ENCODE measurements at regions not wholly inside any gene's neighbourhood (a gene's known extent, or its start where the extent isn't known, plus 50 kb on each side); places are given as distances from the start of the nearest gene placed in this dataset.
"Not testable (repeated sequence)": the region's sequence is repeated elsewhere in the genome, so short reads cannot be mapped to it uniquely, and the experiment has no call there.

GRCh38 chr11:109939166-109939810, 153.9 kb upstream of the ZC3H12C start:
- peak; percentile 86 for DNase-seq (ENCODE audit: low read depth)

- DNase-seq (ENCODE audit: low read depth): peak; percentile 94
These were observed 152.4 kb upstream of the ZC3H12C start for GRCh38 chr11:109940816-109941215.

- DNase-seq (ENCODE audit: low read depth): no peak
These were observed 147.4 kb upstream of the ZC3H12C start for GRCh38 chr11:109945626-109946321.

DNA sequence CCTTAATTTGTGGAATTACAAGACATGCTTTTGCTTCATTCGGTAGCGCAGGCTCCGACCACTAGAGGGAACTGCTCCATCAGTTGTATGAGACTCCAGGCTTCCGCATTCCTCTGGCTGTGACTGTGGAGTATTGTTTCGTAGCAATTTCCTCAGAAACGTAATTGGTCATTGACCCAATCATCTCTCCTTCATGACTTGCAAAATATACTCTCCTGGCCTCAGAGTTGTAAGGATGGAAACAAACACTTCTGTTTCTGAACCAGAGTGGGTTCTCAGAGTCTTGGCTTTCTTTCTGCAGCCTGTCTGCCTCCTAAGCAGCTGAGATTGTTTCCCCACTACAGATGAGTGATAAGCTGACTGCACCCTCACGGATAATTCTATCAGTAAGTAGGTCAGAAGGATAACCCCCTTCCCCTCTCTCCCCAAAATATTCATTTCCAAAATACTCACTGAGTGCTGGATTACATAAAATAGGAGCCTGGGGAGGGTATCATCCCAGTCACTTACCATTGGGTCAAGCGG, 146.8 kb upstream of the ZC3H12C start:
- DNase-seq (ENCODE audit: low read depth): peak; percentile 97

- no peak for DNase-seq (ENCODE audit: low read depth)
These were observed 138.7 kb upstream of the ZC3H12C start for GRCh38 chr11:109954534-109954933.

- no peak for DNase-seq (ENCODE audit: low read depth)
These were observed 136.9 kb upstream of the ZC3H12C start for GRCh38 chr11:109956124-109956793.

- DNase-seq (ENCODE audit: low read depth): no peak
These were observed 136.2 kb upstream of the ZC3H12C start for GRCh38 chr11:109957000-109957399.

DNA sequence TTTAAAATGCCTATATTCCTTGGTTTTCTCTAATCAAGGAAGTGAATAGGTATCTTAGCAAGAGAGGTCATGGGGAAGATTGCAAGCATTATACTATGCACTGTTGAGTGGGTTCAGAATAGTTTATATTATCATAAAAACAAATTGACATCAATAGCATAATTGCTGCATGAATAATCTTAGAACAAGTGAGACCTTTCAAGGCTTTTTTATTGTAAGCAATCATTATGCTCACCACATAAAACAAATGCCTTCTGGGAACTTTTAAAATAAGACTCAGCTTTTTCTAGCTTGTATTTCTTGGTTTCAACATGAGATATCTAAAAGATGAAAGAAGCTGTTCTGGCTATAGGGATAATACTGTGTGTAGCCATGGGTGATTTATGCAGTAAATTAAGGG, 135.6 kb upstream of the ZC3H12C start:
- no peak for DNase-seq (ENCODE audit: low read depth)

DNA sequence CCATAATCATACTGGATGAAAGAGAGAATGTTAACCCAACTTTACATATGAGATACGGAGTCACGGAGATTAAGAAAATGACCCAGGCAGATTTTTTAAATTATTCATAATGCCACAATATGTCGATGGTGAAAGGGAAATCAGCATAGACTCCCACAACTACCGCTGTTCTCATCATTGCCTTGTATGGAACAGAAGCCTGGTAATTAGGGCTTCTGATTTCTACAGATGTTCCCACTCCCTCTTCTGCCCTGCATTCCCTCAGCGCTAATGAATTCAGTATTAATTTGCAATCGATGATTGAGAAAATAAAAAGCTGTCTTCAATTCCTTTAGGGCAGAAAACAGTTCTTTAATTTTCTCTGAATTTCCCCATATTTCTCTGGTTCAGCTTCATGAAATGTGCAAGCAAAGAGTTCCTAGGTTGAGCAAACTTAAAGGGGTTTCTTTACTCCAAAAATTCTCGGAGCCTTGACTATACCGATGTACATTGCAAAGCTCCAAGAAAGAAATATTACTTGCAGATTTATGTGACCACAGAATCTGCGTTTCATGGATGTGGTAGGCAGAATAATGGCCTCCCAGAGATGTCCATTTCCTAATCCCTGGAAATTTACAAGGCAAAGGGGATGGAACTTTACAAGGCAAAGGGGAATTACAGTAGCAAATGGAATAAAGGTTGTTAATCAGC, 134.9 kb upstream of the ZC3H12C start:
- DNase-seq (ENCODE audit: low read depth): peak; percentile 59

- DNase-seq (ENCODE audit: low read depth): peak; percentile 50
These were observed 134.4 kb upstream of the ZC3H12C start for GRCh38 chr11:109958821-109959166.

GRCh38 chr11:109960831-109961230, 132.4 kb upstream of the ZC3H12C start:
- DNase-seq (ENCODE audit: low read depth): peak; percentile 100

DNA sequence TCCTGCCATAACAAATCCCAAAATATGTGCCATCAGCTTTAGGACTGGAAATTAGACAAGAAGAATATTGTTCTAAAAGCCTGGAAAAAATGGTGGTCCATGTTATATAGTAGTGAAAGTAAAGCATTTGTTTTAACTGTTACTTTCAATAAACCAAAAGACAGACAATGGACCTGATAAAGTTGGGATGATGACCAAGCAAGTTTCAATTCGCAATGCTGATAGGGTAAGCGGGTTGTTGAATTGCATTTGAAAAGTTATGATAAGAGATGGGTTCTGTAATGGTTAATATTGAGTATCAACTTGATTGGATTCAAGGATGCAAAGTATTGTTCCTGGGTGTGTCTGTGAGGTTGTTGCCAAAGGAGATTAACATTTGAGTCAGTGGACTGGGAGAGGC, 131.9 kb upstream of the ZC3H12C start:
- DNase-seq (ENCODE audit: low read depth): no peak

DNA sequence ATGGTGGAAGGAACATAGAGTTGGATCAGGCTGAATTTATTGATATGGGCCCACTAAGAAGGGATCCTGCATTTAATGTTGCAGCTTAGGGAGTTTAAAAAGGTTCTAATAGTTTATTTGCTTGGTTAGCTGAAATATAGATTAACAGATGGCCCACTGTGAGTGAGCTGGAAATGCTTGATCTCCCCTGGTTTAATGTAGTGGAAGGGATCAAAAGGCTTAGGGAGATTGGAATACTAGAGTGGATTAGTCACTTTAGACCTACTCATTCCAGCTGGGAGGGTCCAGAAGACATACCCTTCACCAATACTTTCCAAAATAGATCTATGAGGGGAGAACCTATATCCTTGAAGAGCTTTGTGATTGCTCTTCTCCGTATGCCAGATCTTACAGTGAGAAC, 130.1 kb upstream of the ZC3H12C start:
- no peak for DNase-seq (ENCODE audit: low read depth)

DNA sequence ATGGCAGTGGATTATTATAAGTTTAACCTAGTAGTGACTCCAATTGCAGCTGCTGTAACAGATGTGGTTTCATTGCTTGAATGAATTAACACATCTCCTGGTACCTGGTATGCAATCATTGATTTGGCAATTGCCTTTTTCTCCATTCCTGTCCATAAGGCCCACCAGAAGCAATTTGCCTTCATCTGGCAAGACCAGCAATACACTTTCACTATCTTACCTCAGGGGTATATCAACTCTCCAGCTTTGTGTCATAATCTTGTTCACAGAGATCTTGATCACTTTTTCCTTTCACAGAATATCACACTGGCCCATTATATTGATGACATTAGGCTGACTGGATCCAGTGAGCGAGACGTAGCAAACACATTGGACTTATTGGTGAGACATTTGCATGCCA, 128.7 kb upstream of the ZC3H12C start:
- DNase-seq (ENCODE audit: low read depth): no peak

DNA sequence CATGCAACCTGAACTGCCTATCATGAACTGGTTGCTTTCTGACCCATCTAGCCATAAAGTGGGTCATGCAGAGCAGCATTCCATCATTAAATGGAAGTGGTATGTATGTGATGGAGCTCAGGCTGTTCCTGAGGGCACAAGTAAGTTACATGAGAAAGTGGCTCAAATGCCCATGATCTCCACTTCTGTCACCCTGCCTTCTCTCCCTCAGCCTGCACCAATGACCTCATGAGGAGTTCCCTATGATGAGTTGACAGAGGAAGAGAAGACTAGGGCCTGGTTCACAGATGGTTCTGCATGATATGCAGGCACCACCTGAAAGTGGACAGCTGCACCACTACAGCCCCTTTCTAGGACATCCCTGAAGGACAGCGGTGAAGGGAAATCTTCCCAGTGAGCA, 127.7 kb upstream of the ZC3H12C start:
- not testable (repeated sequence) for DNase-seq (ENCODE audit: low read depth)

DNA sequence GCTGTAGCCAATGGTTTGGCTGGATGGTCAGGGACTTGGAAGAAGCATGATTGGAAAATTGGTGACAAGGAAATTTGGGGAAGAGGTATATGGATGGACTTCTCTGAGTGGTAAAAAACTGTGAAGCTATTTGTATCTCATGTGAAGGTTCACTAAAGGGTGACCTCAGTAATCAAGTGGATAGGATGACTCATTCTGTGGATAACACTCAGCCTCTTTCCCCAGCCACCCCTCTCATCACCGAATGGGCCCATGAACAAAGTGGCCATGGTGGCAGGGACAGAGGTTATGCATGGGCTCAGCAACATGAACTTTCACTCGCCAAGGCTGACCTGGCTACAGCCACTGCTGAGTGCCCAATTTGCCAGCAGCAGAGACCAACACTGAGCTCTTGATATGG, 127.3 kb upstream of the ZC3H12C start:
- not testable (repeated sequence) for DNase-seq (ENCODE audit: low read depth)

DNA sequence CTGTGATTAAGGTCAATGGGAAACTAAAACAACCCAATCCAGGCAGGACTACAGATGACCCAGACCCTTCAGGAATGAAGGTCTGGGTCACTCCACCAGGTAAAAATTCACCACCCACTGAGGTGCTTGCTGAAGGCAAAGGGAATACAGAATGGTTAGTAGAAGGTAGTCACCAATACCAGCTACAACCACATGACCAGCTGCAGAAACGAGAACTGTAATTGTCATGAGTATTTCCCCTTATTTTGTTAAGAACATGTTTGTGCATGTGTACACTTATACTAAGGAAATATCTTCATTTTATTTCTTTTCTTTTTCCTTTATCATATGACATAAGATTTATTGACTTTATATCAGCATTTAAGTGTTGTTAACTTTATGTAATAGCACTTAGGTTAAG, 126.1 kb upstream of the ZC3H12C start:
- not testable (repeated sequence) for DNase-seq (ENCODE audit: low read depth)

DNA sequence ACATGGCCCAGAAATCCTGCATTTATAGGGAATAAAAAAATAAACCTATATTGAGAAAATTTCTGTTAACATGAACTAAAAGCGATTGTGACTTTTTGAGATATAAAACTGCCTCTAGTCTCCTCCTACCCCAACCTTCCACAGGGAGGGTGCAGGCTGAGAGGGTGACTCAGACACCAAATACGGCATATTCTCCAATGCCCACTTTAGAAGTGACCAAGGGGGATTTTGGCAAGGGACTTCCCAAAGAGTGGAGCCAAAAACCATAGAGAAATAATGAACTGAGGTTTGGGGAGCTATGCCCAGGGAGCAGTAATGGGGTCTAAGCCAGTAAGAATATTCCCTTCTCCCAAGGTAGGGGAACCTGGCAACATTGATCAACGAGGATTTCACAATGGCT, 124.9 kb upstream of the ZC3H12C start:
- DNase-seq (ENCODE audit: low read depth): no peak

- no peak for DNase-seq (ENCODE audit: low read depth)
These were observed 124.4 kb upstream of the ZC3H12C start for GRCh38 chr11:109968781-109969180.

- no peak for DNase-seq (ENCODE audit: low read depth)
These were observed 122.5 kb upstream of the ZC3H12C start for GRCh38 chr11:109970516-109971183.

DNA sequence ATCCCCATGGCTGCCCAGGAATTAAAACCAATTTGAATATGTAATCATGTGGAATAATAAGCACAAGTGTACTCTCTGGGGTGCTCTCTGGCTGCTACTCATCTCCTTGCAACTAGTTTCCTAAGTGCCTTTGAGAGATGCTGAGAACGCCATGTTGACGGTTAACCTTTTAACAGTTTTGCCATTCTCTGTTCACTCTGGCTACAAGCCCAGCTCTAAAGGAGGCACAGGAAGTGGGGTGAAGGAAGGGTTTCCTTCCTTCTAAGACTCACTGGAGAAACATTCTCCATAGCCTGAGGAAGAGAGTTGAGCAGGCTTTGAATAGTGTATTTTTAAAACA, 122.0 kb upstream of the ZC3H12C start:
- DNase-seq (ENCODE audit: low read depth): peak; percentile 54

DNA sequence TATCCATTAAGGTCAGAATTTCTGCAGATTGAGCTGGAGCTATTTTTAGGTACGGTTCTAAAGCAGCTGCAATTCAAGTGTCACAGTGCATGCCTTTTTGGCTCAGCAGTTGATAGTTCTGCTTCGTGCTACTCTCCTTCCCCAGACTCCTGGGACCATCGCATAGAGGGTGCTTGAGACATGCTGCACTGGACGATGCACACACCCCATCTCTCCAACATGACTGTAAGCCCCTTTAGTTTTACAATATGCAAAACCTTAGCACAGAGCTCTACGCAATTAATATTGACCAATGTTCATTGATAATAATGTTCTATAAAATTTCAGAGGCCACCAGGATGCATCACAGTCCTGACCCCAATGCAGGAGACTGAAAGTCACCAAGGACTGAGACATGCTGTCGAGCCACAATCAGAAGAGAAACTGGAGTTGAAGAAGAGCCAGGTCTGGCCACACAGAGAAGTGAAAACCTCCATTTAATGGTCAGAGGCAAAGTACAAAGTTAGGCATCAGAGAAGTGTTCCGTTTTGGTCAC, 120.9 kb upstream of the ZC3H12C start:
- DNase-seq (ENCODE audit: low read depth): no peak

Data from amniotic epithelial cell (primary cell).